GM12878 (cell line): ENCODE measurements at regions not wholly inside any gene's neighbourhood (a gene's known extent, or its start where the extent isn't known, plus 50 kb on each side); places are given as distances from the start of the nearest gene placed in this dataset.

ENCODE experiments used
- CBX5 ChIP-seq: sonication (generic); IDR thresholded peaks from 2 replicates; pipeline ENCODE4 v1.6.1; 2016; ENCODE audit warnings: low read depth, moderate library complexity, mild to moderate bottlenecking, inconsistent platforms
- POLR2A ChIP-seq: IDR thresholded peaks from 2 replicates; pipeline ENCODE4 v1.6.1; 2011; ENCODE audit warnings: low read depth, mild to moderate bottlenecking, low read length
- RAD21 ChIP-seq: IDR thresholded peaks from 2 replicates; pipeline ENCODE4 v1.6.1; 2011; ENCODE audit warnings: mild to moderate bottlenecking, low read depth, low read length, moderate library complexity; ENCODE audit not compliant: insufficient read depth
- RCOR1 ChIP-seq: conservative IDR thresholded peaks from 2 replicates; pipeline ENCODE4 v1.6.1; 2012; ENCODE audit warnings: low read depth, low read length, improper control_type of control experiment
- TF ChIP-seq, protein P1 (sequence below), 3 experiments: IDR thresholded peaks in 2 of 3; conservative IDR thresholded peaks in 1 of 3; 2 replicates each; pipeline ENCODE4 v1.5.1; 2011; ENCODE audit warnings: low read depth in 3 of 3, low read length in 3 of 3, mild to moderate bottlenecking in 3 of 3, control low read depth in 2 of 3, moderate library complexity in 2 of 3, inconsistent platforms in 1 of 3, mixed read lengths in 1 of 3; ENCODE audit not compliant: control insufficient read depth in 2 of 3, insufficient read depth in 1 of 3; ENCODE audit errors: extremely low read depth in 1 of 3

DNA sequence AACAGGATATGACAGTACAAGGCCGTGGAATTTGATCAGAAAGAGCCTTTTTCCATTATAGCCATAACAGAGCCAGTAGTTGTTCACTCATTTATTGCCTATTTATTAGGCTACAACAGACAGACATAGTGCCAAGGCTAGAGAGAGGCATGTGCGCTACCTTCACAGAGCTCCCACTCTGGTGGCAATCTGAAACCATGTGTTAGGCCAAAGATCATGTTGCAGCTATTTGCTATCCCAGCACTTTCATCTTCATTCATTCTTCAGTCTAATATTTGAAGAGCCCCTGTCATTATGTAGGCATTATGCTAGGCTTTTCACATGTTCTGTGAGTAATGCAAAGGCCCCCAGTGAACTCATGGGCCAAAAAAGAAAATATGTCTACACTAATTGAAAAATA, 404.8 kb downstream of the IGSF11 start:
- TF ChIP-seq, protein P1, sequence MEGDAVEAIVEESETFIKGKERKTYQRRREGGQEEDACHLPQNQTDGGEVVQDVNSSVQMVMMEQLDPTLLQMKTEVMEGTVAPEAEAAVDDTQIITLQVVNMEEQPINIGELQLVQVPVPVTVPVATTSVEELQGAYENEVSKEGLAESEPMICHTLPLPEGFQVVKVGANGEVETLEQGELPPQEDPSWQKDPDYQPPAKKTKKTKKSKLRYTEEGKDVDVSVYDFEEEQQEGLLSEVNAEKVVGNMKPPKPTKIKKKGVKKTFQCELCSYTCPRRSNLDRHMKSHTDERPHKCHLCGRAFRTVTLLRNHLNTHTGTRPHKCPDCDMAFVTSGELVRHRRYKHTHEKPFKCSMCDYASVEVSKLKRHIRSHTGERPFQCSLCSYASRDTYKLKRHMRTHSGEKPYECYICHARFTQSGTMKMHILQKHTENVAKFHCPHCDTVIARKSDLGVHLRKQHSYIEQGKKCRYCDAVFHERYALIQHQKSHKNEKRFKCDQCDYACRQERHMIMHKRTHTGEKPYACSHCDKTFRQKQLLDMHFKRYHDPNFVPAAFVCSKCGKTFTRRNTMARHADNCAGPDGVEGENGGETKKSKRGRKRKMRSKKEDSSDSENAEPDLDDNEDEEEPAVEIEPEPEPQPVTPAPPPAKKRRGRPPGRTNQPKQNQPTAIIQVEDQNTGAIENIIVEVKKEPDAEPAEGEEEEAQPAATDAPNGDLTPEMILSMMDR (IDR thresholded peaks at IDR 0.05 in 2 of 3, conservative IDR thresholded peaks at IDR 0.05 in 1 of 3; ENCODE audit: control insufficient read depth in 2 of 3, extremely low read depth in 1 of 3, insufficient read depth in 1 of 3, low read depth in 3 of 3, low read length in 3 of 3) = no peak
- TF ChIP-seq POLR2A = no peak
- TF ChIP-seq RAD21 = no peak
- no peak for TF ChIP-seq RCOR1
- no peak for TF ChIP-seq CBX5
